DND-41 (cell line): ENCODE measurements at regions not wholly inside any gene's neighbourhood (a gene's known extent, or its start where the extent isn't known, plus 50 kb on each side); places are given as distances from the start of the nearest gene placed in this dataset.

ENCODE experiments used
- ATAC-seq: fragments of 200-7000 bp; cut with Tn5 transposase; 3 replicates; pipeline ENCODE4 v1.9.1; 2021; ENCODE audit warnings: low read depth; ENCODE audit not compliant: insufficient read depth
- DNase-seq: peaks from one replicate; pipeline ENCODE4 v3.0.0-alpha.2; 2020
- H2AFZ ChIP-seq: 2 replicates; pipeline ENCODE4 v1.6.0; 2012; ENCODE audit warnings: low read depth, low read length
- H3K27ac ChIP-seq: 2 replicates; pipeline ENCODE4 v1.5.1; 2012; ENCODE audit warnings: low read length, inconsistent platforms
- H3K27me3 ChIP-seq: fragments of 200-600 bp; sonication (generic); 2 replicates; pipeline ENCODE4 v1.6.0; 2012; ENCODE audit warnings: low read length, mild to moderate bottlenecking, inconsistent platforms; ENCODE audit not compliant: insufficient read depth, poor library complexity
- H3K36me3 ChIP-seq: 2 replicates; pipeline ENCODE4 v1.5.1; 2012; ENCODE audit warnings: low read length, inconsistent platforms; ENCODE audit not compliant: insufficient read depth
- H3K4me1 ChIP-seq: 2 replicates; pipeline ENCODE4 v1.5.1; 2012; ENCODE audit warnings: mild to moderate bottlenecking, low read length; ENCODE audit not compliant: insufficient read depth
- H3K4me2 ChIP-seq: 2 replicates; pipeline ENCODE4 v1.6.0; 2012; ENCODE audit warnings: mild to moderate bottlenecking, moderate library complexity, low read length, inconsistent platforms; ENCODE audit not compliant: insufficient read depth
- H3K4me3 ChIP-seq, 2 experiments: fragments of 200-600 bp in 1 of 2; shearing (Covaris generic) in 1 of 2; 2 replicates each; pipeline ENCODE4 v1.5.1; 2012 to 2016; ENCODE audit warnings: inconsistent platforms in 2 of 2, low read length in 2 of 2, mild to moderate bottlenecking in 2 of 2, low read depth in 1 of 2, moderate library complexity in 1 of 2
- H3K79me2 ChIP-seq: 2 replicates; pipeline ENCODE4 v1.6.0; 2012; ENCODE audit warnings: low read length, inconsistent platforms; ENCODE audit not compliant: insufficient read depth
- H3K9ac ChIP-seq: 2 replicates; pipeline ENCODE4 v1.6.0; 2012; ENCODE audit warnings: low read depth, mild to moderate bottlenecking, inconsistent platforms, low read length, moderate library complexity
- H3K9me3 ChIP-seq: 2 replicates; pipeline ENCODE4 v1.5.1; 2012; ENCODE audit warnings: low read length, moderate library complexity, mild to moderate bottlenecking, inconsistent platforms; ENCODE audit not compliant: insufficient read depth, severe bottlenecking
- H4K20me1 ChIP-seq: 2 replicates; pipeline ENCODE4 v1.6.0; 2012; ENCODE audit warnings: low read length; ENCODE audit not compliant: insufficient read depth
- CTCF ChIP-seq: IDR thresholded peaks from 2 replicates; pipeline ENCODE4 v1.5.1; 2012; ENCODE audit warnings: borderline replicate concordance, low read length, moderate library complexity, mild to moderate bottlenecking; ENCODE audit not compliant: poor library complexity, severe bottlenecking; ENCODE audit errors: extremely low read depth
- EZH2 ChIP-seq: IDR thresholded peaks from 3 replicates; pipeline ENCODE4 v1.6.1; 2012; ENCODE audit warnings: borderline replicate concordance, low read depth, mild to moderate bottlenecking, moderate library complexity, low read length, inconsistent platforms; ENCODE audit not compliant: severe bottlenecking

- Histone ChIP-seq H3K27ac (no peak overlapping the region), H3K4me3 (no peak overlapping the region), H2AFZ (no peak overlapping the region), H3K4me1 (no peaks in the 10 kb centered on the region), H3K9ac (no peak overlapping the region), H3K4me2 (no peak overlapping the region), H4K20me1 (no peaks in the 10 kb centered on the region), H3K36me3 (no peaks in the 10 kb centered on the region), H3K27me3 (no peaks in the 10 kb centered on the region), H3K79me2 (no peaks in the 10 kb centered on the region), H3K9me3 (no peaks in the 10 kb centered on the region)
- no peak for TF ChIP-seq EZH2
- no peak for TF ChIP-seq CTCF
- DNase-seq (no peak), ATAC-seq (no peak)
Measured at GRCh38 chr20:39893003-39893685, 795.9 kb downstream of the MAFB start.

GRCh38 chr20:39890697-39891096, 798.3 kb downstream of the MAFB start:
- H3K4me3 ChIP-seq, result no peak overlapping the region
- H3K4me2 ChIP-seq, result no peak overlapping the region
- no peaks in the 10 kb centered on the region for H3K36me3 ChIP-seq
- no peak for DNase-seq
- H3K9me3 ChIP-seq, result no peaks in the 10 kb centered on the region
- no peak overlapping the region for H2AFZ ChIP-seq
- H3K9ac ChIP-seq, result no peak overlapping the region
- TF ChIP-seq CTCF (no peak), EZH2 (no peak)
- H3K27me3 ChIP-seq, result no peaks in the 10 kb centered on the region
- H3K4me1 ChIP-seq, result no peaks in the 10 kb centered on the region
- H4K20me1 ChIP-seq, result no peaks in the 10 kb centered on the region
- H3K27ac ChIP-seq, result no peak overlapping the region
- ATAC-seq, result no peak
- H3K79me2 ChIP-seq, result no peaks in the 10 kb centered on the region

DNA sequence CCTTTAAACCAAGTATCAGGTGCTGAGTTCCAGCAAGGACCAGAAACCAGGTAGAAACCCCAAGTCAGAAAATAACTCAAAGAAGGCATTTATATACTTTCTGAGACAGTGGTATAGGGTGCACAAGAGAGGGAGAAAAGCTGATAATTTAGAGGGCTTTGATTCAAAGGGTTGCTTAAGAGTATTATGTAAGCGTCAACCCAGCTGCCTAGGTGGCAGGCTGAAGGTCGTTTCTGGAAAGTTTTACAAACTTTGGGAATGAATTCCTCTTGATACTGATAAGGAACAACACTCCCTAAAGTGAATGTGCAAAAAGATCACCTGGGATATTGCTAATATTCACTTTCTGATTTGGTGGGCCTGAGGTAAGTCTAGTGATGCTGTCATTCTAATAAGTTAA, 800.7 kb downstream of the MAFB start:
- Histone ChIP-seq H3K4me3 (no peak overlapping the region), H3K27ac (no peak overlapping the region), H3K27me3 (no peaks in the 10 kb centered on the region), H3K36me3 (no peaks in the 10 kb centered on the region), H3K79me2 (no peaks in the 10 kb centered on the region), H4K20me1 (no peaks in the 10 kb centered on the region), H3K4me1 (no peaks in the 10 kb centered on the region), H3K9me3 (no peaks in the 10 kb centered on the region), H2AFZ (no peak overlapping the region), H3K4me2 (no peak overlapping the region), H3K9ac (no peak overlapping the region)
- TF ChIP-seq EZH2 (no peak), CTCF (no peak)
- ATAC-seq (no peak), DNase-seq (no peak)
